ENCODE measurements at regions not wholly inside any gene's neighbourhood (a gene's known extent, or its start where the extent isn't known, plus 50 kb on each side); places are given as distances from the start of the nearest gene placed in this dataset.

DNA sequence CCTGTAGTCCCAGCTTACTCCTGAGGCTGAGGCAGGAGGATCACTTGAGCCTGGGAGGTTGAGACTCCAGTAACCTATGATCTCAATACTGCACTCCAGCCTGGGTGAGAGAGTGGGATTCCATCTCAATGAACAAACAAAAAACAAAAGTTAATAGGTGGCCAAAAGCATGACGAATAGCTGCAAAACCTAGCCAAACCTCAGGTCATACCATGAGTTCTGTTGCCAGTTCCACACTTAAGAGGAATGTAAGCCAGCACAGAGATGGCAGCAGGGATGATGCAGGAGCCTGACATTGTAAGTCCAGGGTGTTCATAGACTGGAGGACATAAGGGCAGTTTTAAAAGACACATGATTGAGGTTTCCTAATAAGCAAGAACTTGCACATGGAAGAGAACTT lies 55.3 kb upstream of the RMDN2 start:
- WGBS, 2 donors (ENCODE audit: low coverage in 1 of 2): 90% methylated on average over 1 of the region's 1 CpG; no CpG with 5 or more reads in 1 of the 2 donors
- Histone ChIP-seq H3K9me3 (no peaks in the 10 kb centered on the region), H3K4me1 (peaks cover 5 to 22% (median 11%) of the 10 kb centered on the region in 4 donors), H3K4me3 (no peak overlapping the region), H3K27me3 (no peaks in the 10 kb centered on the region), H3K27ac (peak overlapping the region in 3 of 4 donors; percentile 78 to 87 (median 79)), H3K36me3 (no peaks in the 10 kb centered on the region)
- in situ Hi-C loops (cut with MboI; ENCODE audit: low pct_ligation_motif_present in 1 of 4, low pct_unique_long_range_greater_than_20kb in 1 of 4, low sequenced_read_pairs in 3 of 4) (no loop called here), intact Hi-C loops (cut with DNase I; ENCODE audit: low total_unique reads) (loop anchor here (5.0 kb wide), 1 partner anchor 32 kb away; no protein-coding TSS in a partner anchor)
- no peak for TF ChIP-seq POLR2AphosphoS5 (IDR thresholded peaks at IDR 0.05)
- no peak for TF ChIP-seq POLR2A (IDR thresholded peaks at IDR 0.05)
- TF ChIP-seq EP300 (IDR thresholded peaks at IDR 0.05; ENCODE audit: low read depth): no peak
- TF ChIP-seq, protein P1, sequence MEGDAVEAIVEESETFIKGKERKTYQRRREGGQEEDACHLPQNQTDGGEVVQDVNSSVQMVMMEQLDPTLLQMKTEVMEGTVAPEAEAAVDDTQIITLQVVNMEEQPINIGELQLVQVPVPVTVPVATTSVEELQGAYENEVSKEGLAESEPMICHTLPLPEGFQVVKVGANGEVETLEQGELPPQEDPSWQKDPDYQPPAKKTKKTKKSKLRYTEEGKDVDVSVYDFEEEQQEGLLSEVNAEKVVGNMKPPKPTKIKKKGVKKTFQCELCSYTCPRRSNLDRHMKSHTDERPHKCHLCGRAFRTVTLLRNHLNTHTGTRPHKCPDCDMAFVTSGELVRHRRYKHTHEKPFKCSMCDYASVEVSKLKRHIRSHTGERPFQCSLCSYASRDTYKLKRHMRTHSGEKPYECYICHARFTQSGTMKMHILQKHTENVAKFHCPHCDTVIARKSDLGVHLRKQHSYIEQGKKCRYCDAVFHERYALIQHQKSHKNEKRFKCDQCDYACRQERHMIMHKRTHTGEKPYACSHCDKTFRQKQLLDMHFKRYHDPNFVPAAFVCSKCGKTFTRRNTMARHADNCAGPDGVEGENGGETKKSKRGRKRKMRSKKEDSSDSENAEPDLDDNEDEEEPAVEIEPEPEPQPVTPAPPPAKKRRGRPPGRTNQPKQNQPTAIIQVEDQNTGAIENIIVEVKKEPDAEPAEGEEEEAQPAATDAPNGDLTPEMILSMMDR (IDR thresholded peaks at IDR 0.05): no peak
- no peak for DNase-seq

DNA sequence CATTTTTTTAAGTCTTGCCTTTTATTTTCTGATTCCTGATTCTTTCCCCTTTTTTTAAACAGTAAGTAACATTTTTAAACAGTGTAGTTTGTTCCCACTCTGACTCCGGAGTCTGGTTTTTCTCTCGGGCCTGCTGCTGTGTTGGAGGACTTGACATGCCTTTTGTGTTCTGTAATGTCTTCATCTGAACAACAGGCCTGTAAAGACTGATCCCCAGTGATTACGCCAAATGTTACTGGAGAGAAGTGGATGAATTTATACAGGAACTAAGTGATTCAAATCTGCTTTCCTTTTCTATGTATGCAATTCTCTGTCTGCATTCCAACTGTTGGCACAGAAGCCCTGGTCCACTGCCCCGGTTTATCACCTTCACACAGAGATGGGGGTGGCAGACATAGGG lies 54.3 kb upstream of the RMDN2 start:
- no peaks in the 10 kb centered on the region for H3K27me3 ChIP-seq
- H3K4me3 ChIP-seq: no peak overlapping the region
- intact Hi-C loops (cut with DNase I; ENCODE audit: low total_unique reads) (loop anchor here (5.0 kb wide), 1 partner anchor 34 kb away; no protein-coding TSS in a partner anchor), in situ Hi-C loops (cut with MboI; ENCODE audit: low pct_ligation_motif_present in 1 of 4, low pct_unique_long_range_greater_than_20kb in 1 of 4, low sequenced_read_pairs in 3 of 4) (no loop called here)
- TF ChIP-seq EP300 (IDR thresholded peaks at IDR 0.05; ENCODE audit: low read depth) (no peak), POLR2AphosphoS5 (IDR thresholded peaks at IDR 0.05) (peak; percentile 49 to 73 (median 58))
- H3K27ac ChIP-seq: peak overlapping the region; percentile 69 to 87 (median 78)
- 67 to 77% methylated on average over 3 to 4 of the region's 4 CpGs for WGBS, 2 donors (ENCODE audit: low coverage in 1 of 2)
- H3K9me3 ChIP-seq: no peaks in the 10 kb centered on the region
- H3K36me3 ChIP-seq: no peaks in the 10 kb centered on the region
- peaks cover 8 to 22% (median 11%) of the 10 kb centered on the region in 4 donors for H3K4me1 ChIP-seq
- no peak for DNase-seq

DNA sequence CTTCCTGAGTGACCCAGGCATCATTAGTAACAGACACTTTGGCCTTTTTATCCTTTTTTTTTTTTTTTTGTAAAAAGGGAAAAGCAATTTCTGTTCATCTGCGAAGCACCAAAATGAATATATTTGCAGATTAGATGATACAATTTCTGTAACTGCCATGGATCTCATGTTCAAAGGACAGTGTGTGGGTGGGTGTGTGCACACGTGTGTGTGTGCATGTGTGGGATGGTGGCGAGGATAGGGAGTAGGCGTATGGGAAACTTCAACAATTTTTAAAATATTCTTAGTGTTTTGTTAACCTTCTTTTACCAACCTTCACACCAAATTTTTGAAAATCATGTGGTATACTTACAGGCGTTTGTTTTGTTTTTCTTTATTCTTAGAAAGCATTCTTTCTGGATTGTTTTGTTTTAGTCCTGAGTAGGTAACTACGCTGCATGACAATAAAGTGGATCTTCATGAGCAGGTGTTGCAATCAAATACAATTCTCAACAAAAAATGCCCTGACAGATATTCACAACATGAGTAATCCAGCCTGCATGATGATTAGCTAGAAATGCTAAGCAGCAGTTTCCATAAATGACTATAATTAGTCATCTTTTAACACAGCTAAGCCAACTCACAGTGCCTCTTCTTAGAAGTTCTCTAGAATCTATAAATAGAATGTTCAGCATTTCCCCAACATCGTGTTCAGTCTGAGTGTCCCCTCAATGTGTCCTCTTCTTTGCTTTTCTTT lies 53.5 kb upstream of the RMDN2 start:
- Histone ChIP-seq H3K4me3 (no peak overlapping the region), H3K27ac (peak overlapping the region; percentile 69 to 87 (median 78)), H3K9me3 (no peaks in the 10 kb centered on the region), H3K4me1 (peaks cover 5 to 16% (median 11%) of the 10 kb centered on the region in 4 donors), H3K36me3 (no peaks in the 10 kb centered on the region), H3K27me3 (no peaks in the 10 kb centered on the region)
- in situ Hi-C loops (cut with MboI; ENCODE audit: low pct_ligation_motif_present in 1 of 4, low pct_unique_long_range_greater_than_20kb in 1 of 4, low sequenced_read_pairs in 3 of 4): no loop called here
- WGBS, 2 donors (ENCODE audit: low coverage in 1 of 2): 61% methylated on average over 7 of the region's 7 CpGs
- TF ChIP-seq POLR2AphosphoS5 (IDR thresholded peaks at IDR 0.05) (peak in 2 of 3 donors; percentile 26 to 37), POLR2A (IDR thresholded peaks at IDR 0.05) (no peak)
- TF ChIP-seq, protein P1 (IDR thresholded peaks at IDR 0.05): no peak
- no peak for DNase-seq
- intact Hi-C loops (cut with DNase I; ENCODE audit: low total_unique reads): loop anchor here (5.0 kb wide), 1 partner anchor 34 kb away; no protein-coding TSS in a partner anchor

DNA sequence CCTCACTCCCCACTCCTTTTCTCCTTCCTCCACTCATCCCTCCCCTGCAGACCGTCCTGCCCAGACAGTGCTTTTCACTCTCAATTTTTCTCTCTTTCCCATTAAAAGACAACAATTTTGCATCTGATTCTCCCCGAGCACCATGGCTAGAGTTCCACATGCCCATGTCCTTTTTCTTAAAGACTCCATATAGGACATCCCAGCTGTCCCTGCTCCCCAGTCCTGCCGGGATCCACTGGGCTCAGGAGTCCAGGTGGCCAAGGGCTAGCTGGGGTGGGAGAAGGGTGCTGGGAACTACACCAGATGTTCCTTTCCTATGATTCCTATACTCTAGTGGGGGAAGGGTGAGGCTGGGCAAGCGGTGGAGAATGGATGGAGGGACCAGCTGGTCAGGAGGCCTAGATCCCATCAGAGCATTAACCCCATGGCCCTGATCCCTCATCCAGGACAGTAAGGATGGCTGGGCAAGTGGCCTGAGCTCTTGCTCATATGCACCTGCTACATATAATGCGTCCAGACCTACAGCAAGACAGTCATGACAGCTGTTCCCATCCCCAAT lies 52.8 kb upstream of the RMDN2 start:
- TF ChIP-seq POLR2A (IDR thresholded peaks at IDR 0.05) (no peak), POLR2AphosphoS5 (IDR thresholded peaks at IDR 0.05) (no peak), EP300 (IDR thresholded peaks at IDR 0.05; ENCODE audit: low read depth) (no peak)
- TF ChIP-seq, protein P1 (IDR thresholded peaks at IDR 0.05): no peak
- Histone ChIP-seq H3K9me3 (no peaks in the 10 kb centered on the region), H3K36me3 (no peaks in the 10 kb centered on the region), H3K27ac (peak overlapping the region; percentile 36 to 87 (median 78)), H3K4me3 (no peak overlapping the region), H3K4me1 (peaks cover 5 to 18% (median 11%) of the 10 kb centered on the region in 4 donors), H3K27me3 (no peaks in the 10 kb centered on the region)
- DNase-seq: no peak
- in situ Hi-C loops (cut with MboI; ENCODE audit: low pct_ligation_motif_present in 1 of 4, low pct_unique_long_range_greater_than_20kb in 1 of 4, low sequenced_read_pairs in 3 of 4) (no loop called here), intact Hi-C loops (cut with DNase I; ENCODE audit: low total_unique reads) (loop anchor here (5.0 kb wide), 1 partner anchor 35 kb away; no protein-coding TSS in a partner anchor)
- 70 to 90% methylated on average over 3 to 5 of the region's 5 CpGs for WGBS, 2 donors (ENCODE audit: low coverage in 1 of 2)

Data from transverse colon (tissue), 4 donors.